AG04450 (cell line): ENCODE measurements at regions not wholly inside any gene's neighbourhood (a gene's known extent, or its start where the extent isn't known, plus 50 kb on each side); places are given as distances from the start of the nearest gene placed in this dataset.

ENCODE experiments used
- CTCF ChIA-PET: fragments of 300-600, 350-600 bp; formaldehyde crosslinking; extraction: SDS; loops from one replicate; lab custom pipeline; 2022; ENCODE audit warnings: antibody characterized with exemption, inconsistent platforms; lab: Charles Lee
- POLR2A ChIA-PET: fragments of 350-600 bp; formaldehyde crosslinking; extraction: SDS; loops from one replicate; lab custom pipeline; 2021; ENCODE audit warnings: antibody characterized with exemption, inconsistent platforms; lab: Yijun Ruan, JAX
- DNase-seq: peaks from one replicate; pipeline ENCODE4 v3.0.0-alpha.2; 2011; ENCODE audit warnings: low read depth, low spot score
- H3K27ac ChIP-seq: one replicate; pipeline ENCODE4 v1.5.1; 2012; ENCODE audit warnings: low read depth, low read length, control low read depth
- H3K27me3 ChIP-seq: one replicate; pipeline ENCODE4 v1.6.0; 2012; ENCODE audit warnings: low read length; ENCODE audit not compliant: control insufficient read depth, insufficient read depth
- H3K4me3 ChIP-seq: 2 replicates; pipeline ENCODE4 v1.5.1; 2011; ENCODE audit warnings: mild to moderate bottlenecking, low read depth, low read length, control low read depth
- H3K9me3 ChIP-seq: 2 replicates; pipeline ENCODE4 v1.5.1; 2012; ENCODE audit warnings: low read length; ENCODE audit not compliant: control insufficient read depth, insufficient read depth
- CTCF ChIP-seq: IDR thresholded peaks from 2 replicates; pipeline ENCODE4 v1.5.1; 2011; ENCODE audit warnings: low read depth, low read length, control low read depth, inconsistent platforms

- CTCF ChIA-PET: no interaction called here
- H3K4me3 ChIP-seq: no peak overlapping the region
- no peak overlapping the region for H3K27ac ChIP-seq
- H3K9me3 ChIP-seq: peaks cover 7% of the 10 kb centered on the region; the same call in 1 of the 2 replicates
- DNase-seq: no peak
- no peaks in the 10 kb centered on the region for H3K27me3 ChIP-seq
- no peak for TF ChIP-seq CTCF
- POLR2A ChIA-PET: no interaction called here
Observed at GRCh38 chr6:23953976-23954375, 172.0 kb upstream of the NRSN1 start.

GRCh38 chr6:23957017-23957416, 169.0 kb upstream of the NRSN1 start:
- ChIA-PET CTCF (no interaction called here), POLR2A (no interaction called here)
- peaks cover 7% of the 10 kb centered on the region; the same call in 1 of the 2 replicates for H3K9me3 ChIP-seq
- H3K4me3 ChIP-seq: no peak overlapping the region
- no peak overlapping the region for H3K27ac ChIP-seq
- TF ChIP-seq CTCF: no peak
- no peaks in the 10 kb centered on the region for H3K27me3 ChIP-seq
- DNase-seq: no peak

- no peak for DNase-seq
- Histone ChIP-seq H3K4me3 (no peak overlapping the region), H3K27ac (no peak overlapping the region), H3K27me3 (no peaks in the 10 kb centered on the region), H3K9me3 (peaks cover 4% of the 10 kb centered on the region)
- POLR2A ChIA-PET: no interaction called here
- CTCF ChIA-PET: no interaction called here
- TF ChIP-seq CTCF: no peak
Observed at GRCh38 chr6:23964865-23965264, 161.2 kb upstream of the NRSN1 start.

GRCh38 chr6:23969344-23969743, 156.7 kb upstream of the NRSN1 start:
- no peak for DNase-seq
- no peak overlapping the region for H3K4me3 ChIP-seq
- no peak overlapping the region for H3K27ac ChIP-seq
- TF ChIP-seq CTCF: no peak
- CTCF ChIA-PET: no interaction called here
- H3K9me3 ChIP-seq: peaks cover 10% of the 10 kb centered on the region
- no peaks in the 10 kb centered on the region for H3K27me3 ChIP-seq
- POLR2A ChIA-PET: no interaction called here

GRCh38 chr6:23977706-23978105, 148.3 kb upstream of the NRSN1 start:
- Histone ChIP-seq H3K9me3 (peaks cover 10% of the 10 kb centered on the region; the same call in 1 of the 2 replicates), H3K27me3 (no peaks in the 10 kb centered on the region), H3K27ac (no peak overlapping the region), H3K4me3 (no peak overlapping the region)
- no peak for DNase-seq
- TF ChIP-seq CTCF: no peak
- ChIA-PET POLR2A (no interaction called here), CTCF (no interaction called here)
